ENCODE measurements at regions not wholly inside any gene's neighbourhood (a gene's known extent, or its start where the extent isn't known, plus 50 kb on each side); places are given as distances from the start of the nearest gene placed in this dataset.

GRCh38 chr19:30163663-30164062, 208.5 kb upstream of the ZNF536 start (continued):
- TF ChIP-seq ZNF318 (IDR thresholded peaks at IDR 0.05; ENCODE audit: borderline replicate concordance in 1 of 2, low read depth in 1 of 2) (no peak), KLF6 (CRISPR knock-in tag; IDR thresholded peaks at IDR 0.05; ENCODE audit: borderline replicate concordance) (no peak), L3MBTL2 (IDR thresholded peaks at IDR 0.05) (no peak), RBM25 (IDR thresholded peaks at IDR 0.05; ENCODE audit: low read depth, low read length, severe bottlenecking) (no peak), CREB3 (tag; conservative IDR thresholded peaks at IDR 0.05; ENCODE audit: low read depth) (no peak), ZNF212 (CRISPR knock-in tag; IDR thresholded peaks at IDR 0.05) (no peak)

Data from K562 (cell line).